Parathyroid adenoma (tissue), 2 donors: ENCODE measurements at regions not wholly inside any gene's neighbourhood (a gene's known extent, or its start where the extent isn't known, plus 50 kb on each side); places are given as distances from the start of the nearest gene placed in this dataset.

ENCODE experiments used
- H2AFZ ChIP-seq: fragments of 300-600 bp; sonication (generic); one replicate; pipeline ENCODE4 v1.7.0; 2017; ENCODE audit warnings: antibody characterized with exemption, mild to moderate bottlenecking
- H3K27ac ChIP-seq: fragments of 300-600 bp; sonication (generic); one replicate; pipeline ENCODE4 v1.7.0; 2017
- H3K27me3 ChIP-seq: fragments of 300-600 bp; sonication (generic); one replicate; pipeline ENCODE4 v1.7.0; 2017; ENCODE audit warnings: low read length; ENCODE audit not compliant: control insufficient read depth, insufficient read depth
- H3K36me3 ChIP-seq: fragments of 300-600 bp; sonication (generic); one replicate; pipeline ENCODE4 v1.7.0; 2017; ENCODE audit warnings: low read length; ENCODE audit not compliant: control insufficient read depth, insufficient read depth
- H3K4me1 ChIP-seq: fragments of 300-600 bp; sonication (generic); one replicate; pipeline ENCODE4 v1.7.0; 2017; ENCODE audit warnings: control low read depth
- H3K4me2 ChIP-seq: fragments of 300-600 bp; sonication (generic); one replicate; pipeline ENCODE4 v1.7.0; 2017; ENCODE audit warnings: low read length
- H3K4me3 ChIP-seq: fragments of 300-600 bp; sonication (generic); one replicate; pipeline ENCODE4 v1.7.0; 2017; ENCODE audit warnings: low read depth, low read length
- H3K79me2 ChIP-seq: fragments of 300-600 bp; sonication (generic); one replicate; pipeline ENCODE4 v1.7.0; 2017; ENCODE audit warnings: control low read depth
- H3K9ac ChIP-seq: fragments of 300-600 bp; sonication (generic); one replicate; pipeline ENCODE4 v1.7.0; 2017; ENCODE audit warnings: mild to moderate bottlenecking
- H3K9me3 ChIP-seq: fragments of 300-600 bp; sonication (generic); one replicate; pipeline ENCODE4 v1.7.0; 2017; ENCODE audit warnings: low read length; ENCODE audit not compliant: control insufficient read depth
- CTCF ChIP-seq: fragments of 300-600 bp; sonication (generic); IDR thresholded peaks from one replicate; pipeline ENCODE4 v1.7.0; 2017; ENCODE audit warnings: antibody characterized with exemption, mild to moderate bottlenecking
- donor health status: primary hyperparathyroidism.

GRCh38 chrX:40523852-40524251 is 56.9 kb upstream of the ATP6AP2 start:
- H3K9ac ChIP-seq: no peak overlapping the region
- no peak overlapping the region for H2AFZ ChIP-seq
- no peaks in the 10 kb centered on the region for H3K4me1 ChIP-seq
- H3K27me3 ChIP-seq: no peaks in the 10 kb centered on the region
- H3K4me2 ChIP-seq: no peak overlapping the region
- TF ChIP-seq CTCF: no peak
- H3K9me3 ChIP-seq: no peaks in the 10 kb centered on the region
- H3K27ac ChIP-seq: no peak overlapping the region
- no peaks in the 10 kb centered on the region for H3K36me3 ChIP-seq
- no peaks in the 10 kb centered on the region for H3K79me2 ChIP-seq
- no peak overlapping the region for H3K4me3 ChIP-seq

GRCh38 chrX:40521868-40522450 is 58.8 kb upstream of the ATP6AP2 start:
- Histone ChIP-seq H3K4me2 (no peak overlapping the region), H3K36me3 (no peaks in the 10 kb centered on the region), H2AFZ (no peak overlapping the region), H3K9me3 (no peaks in the 10 kb centered on the region), H3K9ac (no peak overlapping the region), H3K27me3 (no peaks in the 10 kb centered on the region), H3K79me2 (no peaks in the 10 kb centered on the region), H3K4me1 (no peaks in the 10 kb centered on the region), H3K4me3 (no peak overlapping the region), H3K27ac (no peak overlapping the region)
- no peak for TF ChIP-seq CTCF

- H2AFZ ChIP-seq: no peak overlapping the region
- no peak for TF ChIP-seq CTCF
- H3K4me1 ChIP-seq: no peaks in the 10 kb centered on the region
- no peak overlapping the region for H3K4me2 ChIP-seq
- H3K4me3 ChIP-seq: no peak overlapping the region
- no peaks in the 10 kb centered on the region for H3K79me2 ChIP-seq
- no peak overlapping the region for H3K27ac ChIP-seq
- H3K9ac ChIP-seq: no peak overlapping the region
- no peaks in the 10 kb centered on the region for H3K36me3 ChIP-seq
- no peaks in the 10 kb centered on the region for H3K27me3 ChIP-seq
- no peaks in the 10 kb centered on the region for H3K9me3 ChIP-seq
These were observed 66.4 kb upstream of the ATP6AP2 start for GRCh38 chrX:40514376-40514775.

DNA sequence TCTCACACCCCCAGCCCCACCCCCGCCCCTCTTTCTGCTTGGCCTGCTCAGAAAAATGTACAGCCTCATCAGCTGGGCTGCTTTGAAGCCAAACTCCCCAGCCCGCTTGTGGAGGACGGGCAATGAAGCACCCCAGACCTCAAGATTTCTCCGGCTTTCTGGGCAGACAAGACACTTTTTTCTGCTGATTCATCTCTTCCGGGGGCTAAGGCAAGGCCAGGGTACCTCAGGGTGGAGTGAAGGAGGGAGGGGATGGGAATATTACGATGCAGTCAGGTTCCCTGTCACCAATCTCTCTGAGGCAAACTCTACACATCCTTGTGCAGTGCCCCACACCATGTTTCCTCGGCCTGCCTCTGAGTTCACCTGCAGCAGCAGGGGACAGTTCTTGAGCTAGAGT is 66.9 kb upstream of the ATP6AP2 start:
- Histone ChIP-seq H3K4me2 (no peak overlapping the region), H3K4me3 (no peak overlapping the region), H3K27me3 (no peaks in the 10 kb centered on the region), H3K79me2 (no peaks in the 10 kb centered on the region), H3K9ac (no peak overlapping the region), H3K9me3 (no peaks in the 10 kb centered on the region), H3K4me1 (no peaks in the 10 kb centered on the region), H3K27ac (no peak overlapping the region), H3K36me3 (no peaks in the 10 kb centered on the region), H2AFZ (no peak overlapping the region)
- no peak for TF ChIP-seq CTCF

- no peak overlapping the region for H3K4me2 ChIP-seq
- no peaks in the 10 kb centered on the region for H3K9me3 ChIP-seq
- peaks cover 3% of the 10 kb centered on the region for H3K4me1 ChIP-seq
- H3K27me3 ChIP-seq: no peaks in the 10 kb centered on the region
- no peaks in the 10 kb centered on the region for H3K36me3 ChIP-seq
- H3K79me2 ChIP-seq: no peaks in the 10 kb centered on the region
- TF ChIP-seq CTCF: no peak
- no peak overlapping the region for H2AFZ ChIP-seq
- H3K9ac ChIP-seq: no peak overlapping the region
- no peak overlapping the region for H3K4me3 ChIP-seq
- H3K27ac ChIP-seq: no peak overlapping the region
These were observed 67.8 kb upstream of the ATP6AP2 start for GRCh38 chrX:40513012-40513411.
